Spleen (tissue), 11 donors: ENCODE measurements at regions not wholly inside any gene's neighbourhood (a gene's known extent, or its start where the extent isn't known, plus 50 kb on each side); places are given as distances from the start of the nearest gene placed in this dataset.

ENCODE experiments used
- DNase-seq: peaks from one replicate; pipeline ENCODE4 v3.0.0-alpha.2; 2020
- H3K27ac ChIP-seq, 8 donors: fragments of 200-600 bp; sonication (generic) in 7 of 8; 1 replicate in 4 of 8; 2 replicates in 4 of 8; pipeline versions ENCODE4 v1.5.0 to v1.8.0; 2016 to 2021; ENCODE audit warnings: inconsistent platforms in 4 of 8, mild to moderate bottlenecking in 4 of 8, moderate library complexity in 1 of 8
- H3K27me3 ChIP-seq, 7 donors: fragments of 200-600 bp; sonication (generic) in 6 of 7; replicated peaks in 1 of 7; 1 replicate in 4 of 7; 2 replicates in 3 of 7; pipeline versions ENCODE4 v1.5.0 to v1.8.0; 2016 to 2021; ENCODE audit warnings: inconsistent platforms in 3 of 7, mild to moderate bottlenecking in 1 of 7
- H3K36me3 ChIP-seq, 6 donors: fragments of 200-600 bp; sonication (generic) in 5 of 6; 1 replicate in 4 of 6; 2 replicates in 2 of 6; pipeline versions ENCODE4 v1.5.0 to v1.8.0; 2016 to 2021; ENCODE audit warnings: inconsistent platforms in 2 of 6
- H3K4me1 ChIP-seq, 6 donors: fragments of 200-600 bp; sonication (generic) in 5 of 6; 1 replicate in 3 of 6; 2 replicates in 3 of 6; pipeline versions ENCODE4 v1.5.0 to v1.8.0; 2016 to 2021; ENCODE audit warnings: inconsistent platforms in 3 of 6
- H3K4me3 ChIP-seq, 8 donors: fragments of 200-600 bp; sonication (generic) in 7 of 8; 1 replicate in 4 of 8; 2 replicates in 4 of 8; pipeline versions ENCODE4 v1.5.0 to v1.8.0; 2016 to 2021; ENCODE audit warnings: inconsistent platforms in 4 of 8, mild to moderate bottlenecking in 4 of 8, moderate library complexity in 2 of 8
- H3K9me3 ChIP-seq, 8 donors: fragments of 200-600 bp; sonication (generic) in 7 of 8; 1 replicate in 4 of 8; 2 replicates in 4 of 8; pipeline versions ENCODE4 v1.5.0 to v1.8.0; 2016 to 2021; ENCODE audit warnings: inconsistent platforms in 4 of 8
- POLR2A ChIP-seq, 3 donors: fragments of 450-650 bp; IDR thresholded peaks; one replicate each; pipeline ENCODE4 v1.5.1; 2017; ENCODE audit warnings: antibody characterized with exemption in 3 of 3, mild to moderate bottlenecking in 1 of 3
- POLR2AphosphoS5 ChIP-seq, 3 donors: sonication (generic); formaldehyde crosslinking; IDR thresholded peaks; one replicate each; pipeline ENCODE4 v1.5.1; 2017; ENCODE audit warnings: antibody characterized with exemption in 3 of 3
- WGBS, 5 donors: extraction: QIAGEN DNeasy Blood & Tissue Kit in 3 of 5; methylation state at CpG; one replicate each; pipeline versions ENCODE4 v1.1.5 to v1.1.7; 2013 to 2018; 5-methylcytosine and 5-hydroxymethylcytosine counted together
- intact Hi-C: fragments of 100-400 bp; cut with DNase I; formaldehyde crosslinking; loops from one replicate; pipeline ENCODE4 v1.15.0; 2023; ENCODE audit warnings: low total_unique reads
- TF ChIP-seq, protein P1 (sequence below), 11 experiments: fragments of 200-600 bp in 7 of 11; fragments of 450-650 bp in 4 of 11; sonication (generic) in 4 of 11; IDR thresholded peaks in 8 of 11; conservative IDR thresholded peaks in 3 of 11; 1 replicate in 7 of 11; 2 replicates in 4 of 11; pipeline versions ENCODE4 v1.4.0 to v1.8.0; 2016 to 2021; ENCODE audit warnings: antibody characterized with exemption in 11 of 11, inconsistent platforms in 4 of 11, mild to moderate bottlenecking in 1 of 11
- donor health status: healthy with polysubstance abuse.
- donor health status: DM: no; HTN: no; CAD: no; lungs with moderate emphysema.
- donor health status: DM: no; HTN: no; CAD: no.
- donor health status: Bipolar disorder and iron deficiency.
- donor health status: healthy.
- donor health status: DM: no; HTN: no; CAD: no.
- donor health status: DM: yes; HTN: yes; CAD: no.

DNA sequence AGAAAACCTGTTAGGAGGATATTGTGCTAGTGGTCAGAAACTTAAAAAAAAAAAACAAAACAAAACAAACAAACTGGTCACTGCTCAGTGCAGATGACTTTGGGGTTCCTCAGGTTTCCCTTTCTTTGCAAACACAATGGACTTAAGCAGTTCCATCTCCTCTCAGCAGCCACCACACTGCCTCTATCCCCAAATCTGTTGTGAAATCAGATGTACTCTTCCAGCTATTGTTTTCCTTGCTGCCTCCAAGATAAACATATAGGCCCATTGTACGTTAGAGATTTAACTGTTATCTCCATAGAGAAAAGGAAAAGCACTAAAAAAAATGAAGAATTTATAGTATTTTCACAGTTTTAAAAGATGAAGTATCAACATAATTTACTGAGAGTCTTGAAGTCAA lies 147.1 kb downstream of the MPP7 start:
- intact Hi-C loops = no loop called here
- DNase-seq = no peak
- H3K4me3 ChIP-seq = no peak overlapping the region
- no peaks in the 10 kb centered on the region for H3K36me3 ChIP-seq
- H3K9me3 ChIP-seq = peaks cover 0 to 6% (median 0%) of the 10 kb centered on the region in 8 donors
- no peaks in the 10 kb centered on the region for H3K27me3 ChIP-seq
- TF ChIP-seq POLR2AphosphoS5 (IDR thresholded peaks at IDR 0.05) (no peak), POLR2A (IDR thresholded peaks at IDR 0.05) (no peak)
- TF ChIP-seq, protein P1, sequence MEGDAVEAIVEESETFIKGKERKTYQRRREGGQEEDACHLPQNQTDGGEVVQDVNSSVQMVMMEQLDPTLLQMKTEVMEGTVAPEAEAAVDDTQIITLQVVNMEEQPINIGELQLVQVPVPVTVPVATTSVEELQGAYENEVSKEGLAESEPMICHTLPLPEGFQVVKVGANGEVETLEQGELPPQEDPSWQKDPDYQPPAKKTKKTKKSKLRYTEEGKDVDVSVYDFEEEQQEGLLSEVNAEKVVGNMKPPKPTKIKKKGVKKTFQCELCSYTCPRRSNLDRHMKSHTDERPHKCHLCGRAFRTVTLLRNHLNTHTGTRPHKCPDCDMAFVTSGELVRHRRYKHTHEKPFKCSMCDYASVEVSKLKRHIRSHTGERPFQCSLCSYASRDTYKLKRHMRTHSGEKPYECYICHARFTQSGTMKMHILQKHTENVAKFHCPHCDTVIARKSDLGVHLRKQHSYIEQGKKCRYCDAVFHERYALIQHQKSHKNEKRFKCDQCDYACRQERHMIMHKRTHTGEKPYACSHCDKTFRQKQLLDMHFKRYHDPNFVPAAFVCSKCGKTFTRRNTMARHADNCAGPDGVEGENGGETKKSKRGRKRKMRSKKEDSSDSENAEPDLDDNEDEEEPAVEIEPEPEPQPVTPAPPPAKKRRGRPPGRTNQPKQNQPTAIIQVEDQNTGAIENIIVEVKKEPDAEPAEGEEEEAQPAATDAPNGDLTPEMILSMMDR (IDR thresholded peaks at IDR 0.05 in 8 of 11, conservative IDR thresholded peaks at IDR 0.05 in 3 of 11) = no peak
- 71 to 88% (median 74%) methylated on average over 1 of the region's 1 CpG for WGBS, 5 donors
- no peak overlapping the region for H3K27ac ChIP-seq
- H3K4me1 ChIP-seq = no peaks in the 10 kb centered on the region

DNA sequence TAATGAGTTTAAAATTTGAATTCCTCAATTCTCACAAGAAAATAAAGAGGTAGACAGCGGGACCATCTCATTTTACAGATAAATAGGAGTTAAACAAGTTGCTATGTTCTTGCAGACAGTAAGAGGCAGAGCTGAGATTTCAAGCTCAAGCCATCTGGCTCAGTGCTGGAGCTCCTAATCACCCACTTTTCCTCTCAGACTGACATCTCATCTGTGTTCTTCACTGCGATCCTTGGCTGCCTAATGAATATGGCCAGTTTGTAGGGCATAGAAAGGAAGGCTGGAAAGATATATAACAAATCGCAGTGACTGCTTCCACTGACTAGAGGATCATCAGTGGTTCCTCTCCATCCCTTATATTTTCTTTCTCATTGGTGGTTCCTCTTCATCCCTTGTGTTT lies 151.2 kb downstream of the MPP7 start:
- no peak for DNase-seq
- WGBS, 5 donors = 59 to 93% (median 89%) methylated on average over 3 of the region's 3 CpGs
- no peaks in the 10 kb centered on the region for H3K4me1 ChIP-seq
- H3K27me3 ChIP-seq = no peaks in the 10 kb centered on the region
- no peak overlapping the region for H3K27ac ChIP-seq
- TF ChIP-seq POLR2AphosphoS5 (IDR thresholded peaks at IDR 0.05) = no peak
- TF ChIP-seq, protein P1 (IDR thresholded peaks at IDR 0.05 in 8 of 11, conservative IDR thresholded peaks at IDR 0.05 in 3 of 11) = no peak
- TF ChIP-seq POLR2A (IDR thresholded peaks at IDR 0.05) = no peak
- intact Hi-C loops = no loop called here
- H3K36me3 ChIP-seq = peaks cover 0 to 17% (median 0%) of the 10 kb centered on the region in 6 donors
- H3K9me3 ChIP-seq = no peaks in the 10 kb centered on the region
- no peak overlapping the region for H3K4me3 ChIP-seq

DNA sequence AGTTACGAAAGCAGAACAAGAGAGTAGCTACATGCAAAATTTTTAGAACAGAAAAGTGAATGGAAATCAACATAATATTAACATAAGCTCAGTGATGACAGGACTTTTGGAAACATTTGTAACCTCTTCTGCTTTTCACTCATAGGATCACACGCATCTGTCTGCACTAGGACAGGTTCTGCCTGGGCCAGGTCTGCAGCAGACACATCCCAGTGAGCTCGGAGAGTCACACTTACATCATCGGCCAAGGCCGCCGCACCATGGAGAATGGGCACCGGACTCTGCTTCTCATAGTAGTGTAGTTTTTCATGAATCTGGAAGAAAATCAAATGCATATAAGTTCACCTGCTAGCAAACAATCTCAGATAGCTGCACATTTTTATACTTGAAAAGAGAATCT lies 150.9 kb upstream of the ODAD2 start:
- Histone ChIP-seq H3K27ac (no peak overlapping the region), H3K9me3 (no peaks in the 10 kb centered on the region), H3K27me3 (no peaks in the 10 kb centered on the region), H3K4me1 (no peaks in the 10 kb centered on the region), H3K4me3 (no peak overlapping the region), H3K36me3 (peaks cover 0 to 17% (median 0%) of the 10 kb centered on the region in 6 donors)
- no peak for TF ChIP-seq POLR2AphosphoS5 (IDR thresholded peaks at IDR 0.05)
- DNase-seq = no peak
- intact Hi-C loops = no loop called here
- whole genome bisulfite sequencing, 5 donors = 94 to 97% (median 95%) methylated on average over 7 of the region's 7 CpGs

DNA sequence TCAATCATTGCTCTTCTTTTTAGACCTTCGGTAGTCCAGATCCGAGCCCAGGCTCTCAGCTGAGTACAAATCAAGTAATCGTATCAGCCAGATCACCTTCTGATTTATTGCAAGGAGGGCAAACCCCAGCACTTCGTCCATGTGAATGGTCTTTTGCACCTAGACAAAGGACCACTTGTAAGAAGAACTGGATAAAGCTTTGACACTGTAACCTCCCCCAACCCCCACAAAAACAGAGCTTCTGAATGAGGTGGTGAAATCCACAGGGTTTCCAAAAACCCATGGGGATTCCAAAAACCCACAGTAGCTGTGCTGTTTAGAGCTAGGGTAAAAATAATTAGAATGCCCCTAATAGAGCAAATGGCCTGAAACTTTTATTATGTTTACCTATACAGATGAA lies 148.8 kb upstream of the ODAD2 start:
- Histone ChIP-seq H3K4me1 (no peaks in the 10 kb centered on the region), H3K4me3 (no peak overlapping the region), H3K36me3 (peaks cover 0 to 17% (median 0%) of the 10 kb centered on the region in 6 donors), H3K9me3 (no peaks in the 10 kb centered on the region), H3K27ac (no peak overlapping the region), H3K27me3 (no peaks in the 10 kb centered on the region)
- intact Hi-C loops = no loop called here
- TF ChIP-seq, protein P1 (IDR thresholded peaks at IDR 0.05 in 8 of 11, conservative IDR thresholded peaks at IDR 0.05 in 3 of 11) = no peak
- TF ChIP-seq POLR2AphosphoS5 (IDR thresholded peaks at IDR 0.05) (no peak), POLR2A (IDR thresholded peaks at IDR 0.05) (no peak)
- 78 to 89% (median 83%) methylated on average over 4 of the region's 4 CpGs for WGBS, 5 donors
- DNase-seq = no peak

DNA sequence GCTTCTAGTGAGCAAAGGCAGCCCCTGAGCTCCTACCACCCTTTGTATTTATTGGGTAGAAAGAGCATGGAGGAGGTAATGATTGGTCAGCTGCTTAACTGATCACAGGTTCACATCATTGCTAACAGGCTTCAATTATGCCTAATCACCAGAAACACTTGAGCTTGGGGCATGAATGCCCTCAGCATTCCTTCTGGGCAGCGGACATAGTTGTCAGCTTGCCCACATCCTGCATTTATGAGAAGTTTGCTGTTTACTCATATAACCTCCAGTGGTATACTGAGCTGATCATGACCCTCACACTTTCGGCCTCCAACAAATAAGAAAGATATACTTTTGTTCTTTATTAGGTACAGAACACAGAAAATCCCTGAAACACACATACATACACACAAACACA lies 140.3 kb upstream of the ODAD2 start:
- Histone ChIP-seq H3K4me3 (no peak overlapping the region), H3K27me3 (no peaks in the 10 kb centered on the region), H3K36me3 (no peaks in the 10 kb centered on the region), H3K27ac (no peak overlapping the region), H3K4me1 (no peaks in the 10 kb centered on the region), H3K9me3 (peaks cover 0 to 43% (median 30%) of the 10 kb centered on the region in 8 donors)
- WGBS, 5 donors = 88 to 93% (median 91%) methylated on average over 2 of the region's 2 CpGs
- DNase-seq = no peak
- intact Hi-C loops = no loop called here
- no peak for TF ChIP-seq POLR2AphosphoS5 (IDR thresholded peaks at IDR 0.05)
- no peak for TF ChIP-seq POLR2A (IDR thresholded peaks at IDR 0.05)
- TF ChIP-seq, protein P1 (IDR thresholded peaks at IDR 0.05 in 8 of 11, conservative IDR thresholded peaks at IDR 0.05 in 3 of 11) = no peak
